ENCODE measurements at regions not wholly inside any gene's neighbourhood (a gene's known extent, or its start where the extent isn't known, plus 50 kb on each side); places are given as distances from the start of the nearest gene placed in this dataset.

- intact Hi-C loops (cut with micrococcal nuclease) (no loop called here), in situ Hi-C loops (cut with MboI) (no loop called here)
- no TSS peak for BruUV-seq (replicated peaks)
- H3K4me2 ChIP-seq (ENCODE audit: insufficient read depth, low read length): no peak overlapping the region
- H3K27ac ChIP-seq (ENCODE audit: extremely low read depth, low read depth, low read length): no peak overlapping the region
- no peak overlapping the region for H2AFZ ChIP-seq (ENCODE audit: low read depth, low read length)
- POLR2A ChIA-PET: no interaction called here
- H3K9me1 ChIP-seq (ENCODE audit: control insufficient read depth, insufficient read depth, low read length): no peaks in the 10 kb centered on the region
- H3K36me3 ChIP-seq (ENCODE audit: control insufficient read depth, insufficient read depth, low read length): no peaks in the 10 kb centered on the region
- CTCF ChIA-PET (ENCODE audit: low intra/inter-chr PET ratio): no interaction called here
- ATAC-seq: no peak
- no peaks in the 10 kb centered on the region for H3K9me3 ChIP-seq (replicated peaks; ENCODE audit: control insufficient read depth, insufficient read depth, low read depth, low read length)
- no peaks in the 10 kb centered on the region for H4K20me1 ChIP-seq (replicated peaks; ENCODE audit: control insufficient read depth, insufficient read depth, low read length)
- H3K79me2 ChIP-seq (ENCODE audit: control insufficient read depth, insufficient read depth, low read length): no peaks in the 10 kb centered on the region
- TF ChIP-seq, protein P1, sequence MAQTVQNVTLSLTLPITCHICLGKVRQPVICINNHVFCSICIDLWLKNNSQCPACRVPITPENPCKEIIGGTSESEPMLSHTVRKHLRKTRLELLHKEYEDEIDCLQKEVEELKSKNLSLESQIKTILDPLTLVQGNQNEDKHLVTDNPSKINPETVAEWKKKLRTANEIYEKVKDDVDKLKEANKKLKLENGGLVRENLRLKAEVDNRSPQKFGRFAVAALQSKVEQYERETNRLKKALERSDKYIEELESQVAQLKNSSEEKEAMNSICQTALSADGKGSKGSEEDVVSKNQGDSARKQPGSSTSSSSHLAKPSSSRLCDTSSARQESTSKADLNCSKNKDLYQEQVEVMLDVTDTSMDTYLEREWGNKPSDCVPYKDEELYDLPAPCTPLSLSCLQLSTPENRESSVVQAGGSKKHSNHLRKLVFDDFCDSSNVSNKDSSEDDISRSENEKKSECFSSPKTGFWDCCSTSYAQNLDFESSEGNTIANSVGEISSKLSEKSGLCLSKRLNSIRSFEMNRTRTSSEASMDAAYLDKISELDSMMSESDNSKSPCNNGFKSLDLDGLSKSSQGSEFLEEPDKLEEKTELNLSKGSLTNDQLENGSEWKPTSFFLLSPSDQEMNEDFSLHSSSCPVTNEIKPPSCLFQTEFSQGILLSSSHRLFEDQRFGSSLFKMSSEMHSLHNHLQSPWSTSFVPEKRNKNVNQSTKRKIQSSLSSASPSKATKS (CRISPR knock-in tag; IDR thresholded peaks at IDR 0.05): no peak
- no peak for TF ChIP-seq MLLT1 (IDR thresholded peaks at IDR 0.05)
- TF ChIP-seq CREB3L1 (IDR thresholded peaks at IDR 0.05; ENCODE audit: borderline replicate concordance, low read depth): no peak
- no peak for TF ChIP-seq ZFP30 (CRISPR knock-in tag; IDR thresholded peaks at IDR 0.05; ENCODE audit: borderline replicate concordance)
- WGBS (ENCODE audit: insufficient coverage, low coverage, missing lambda C conversion rate): 0% methylated on average over 2 of the region's 2 CpGs
- no peaks in the 10 kb centered on the region for H3K27me3 ChIP-seq (ENCODE audit: control insufficient read depth in 2 of 2, insufficient read depth in 2 of 2, low read length in 2 of 2)
- FAIRE-seq: no peak
- no peak overlapping the region for H3K4me3 ChIP-seq
- no peaks in the 10 kb centered on the region for H3K4me1 ChIP-seq (replicated peaks in 1 of 2; ENCODE audit: control insufficient read depth in 2 of 2, insufficient read depth in 2 of 2, low read length in 2 of 2)
- H3K9ac ChIP-seq (ENCODE audit: insufficient read depth in 1 of 2, low read depth in 2 of 2, low read length in 2 of 2): no peak overlapping the region
- no peak for DNase-seq (ENCODE audit: extremely low read depth in 1 of 4, low spot score in 3 of 4)
Observed at GRCh38 chr9:2414465-2414864, 207.1 kb upstream of the VLDLR start.
